ENCODE measurements at regions not wholly inside any gene's neighbourhood (a gene's known extent, or its start where the extent isn't known, plus 50 kb on each side); places are given as distances from the start of the nearest gene placed in this dataset.
"Not testable (repeated sequence)": the region's sequence is repeated elsewhere in the genome, so short reads cannot be mapped to it uniquely, and the experiment has no call there.

DNA sequence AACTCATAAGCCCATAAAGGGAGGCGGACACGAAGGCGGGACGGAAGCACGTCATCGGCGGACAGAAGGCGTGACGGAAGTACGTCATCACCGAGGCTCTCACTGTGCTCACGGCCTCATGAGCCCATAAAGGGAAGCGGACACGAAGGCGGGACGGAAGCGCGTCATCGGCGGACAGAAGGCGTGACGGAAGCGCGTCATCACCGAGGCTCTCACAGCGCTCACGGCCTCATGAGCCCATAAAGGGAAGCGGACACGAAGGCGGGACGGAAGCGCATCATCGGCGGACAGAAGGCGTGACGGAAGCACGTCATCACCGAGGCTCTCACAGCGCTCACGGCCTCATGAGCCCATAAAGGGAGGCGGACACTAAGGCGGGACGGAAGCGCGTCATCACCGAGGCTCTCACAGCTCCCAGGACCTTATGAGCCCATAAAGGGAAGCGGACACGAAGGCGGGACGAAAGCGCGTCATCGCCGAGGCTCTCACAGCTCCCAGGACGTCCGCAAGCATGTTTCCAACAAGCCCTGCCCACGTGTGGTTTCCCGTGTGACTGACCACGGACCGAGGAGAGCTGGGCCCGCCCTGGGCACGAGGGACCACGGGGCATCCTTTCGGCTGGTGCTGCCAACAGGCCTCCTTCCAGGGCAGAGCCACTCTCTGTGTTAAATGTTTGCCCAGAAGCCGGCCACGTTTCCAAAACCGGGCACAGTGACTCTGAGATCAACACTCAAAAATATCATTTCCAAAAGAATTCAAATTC is 182.7 kb upstream of the SALL3 start:
- DNase-seq (no peak), ATAC-seq (no peak)
- H3K36me3 ChIP-seq, result no peaks in the 10 kb centered on the region
- no peak overlapping the region for H3K27ac ChIP-seq
- H3K27me3 ChIP-seq (ENCODE audit: low read depth), result no peaks in the 10 kb centered on the region
- no peaks in the 10 kb centered on the region for H3K9me3 ChIP-seq
- intact Hi-C loops (cut with DNase I), result no loop called here
- no peaks in the 10 kb centered on the region for H3K4me1 ChIP-seq
- TF ChIP-seq, protein P1, sequence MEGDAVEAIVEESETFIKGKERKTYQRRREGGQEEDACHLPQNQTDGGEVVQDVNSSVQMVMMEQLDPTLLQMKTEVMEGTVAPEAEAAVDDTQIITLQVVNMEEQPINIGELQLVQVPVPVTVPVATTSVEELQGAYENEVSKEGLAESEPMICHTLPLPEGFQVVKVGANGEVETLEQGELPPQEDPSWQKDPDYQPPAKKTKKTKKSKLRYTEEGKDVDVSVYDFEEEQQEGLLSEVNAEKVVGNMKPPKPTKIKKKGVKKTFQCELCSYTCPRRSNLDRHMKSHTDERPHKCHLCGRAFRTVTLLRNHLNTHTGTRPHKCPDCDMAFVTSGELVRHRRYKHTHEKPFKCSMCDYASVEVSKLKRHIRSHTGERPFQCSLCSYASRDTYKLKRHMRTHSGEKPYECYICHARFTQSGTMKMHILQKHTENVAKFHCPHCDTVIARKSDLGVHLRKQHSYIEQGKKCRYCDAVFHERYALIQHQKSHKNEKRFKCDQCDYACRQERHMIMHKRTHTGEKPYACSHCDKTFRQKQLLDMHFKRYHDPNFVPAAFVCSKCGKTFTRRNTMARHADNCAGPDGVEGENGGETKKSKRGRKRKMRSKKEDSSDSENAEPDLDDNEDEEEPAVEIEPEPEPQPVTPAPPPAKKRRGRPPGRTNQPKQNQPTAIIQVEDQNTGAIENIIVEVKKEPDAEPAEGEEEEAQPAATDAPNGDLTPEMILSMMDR (IDR thresholded peaks at IDR 0.05), result no peak
- H3K4me3 ChIP-seq, result no peak overlapping the region

DNA sequence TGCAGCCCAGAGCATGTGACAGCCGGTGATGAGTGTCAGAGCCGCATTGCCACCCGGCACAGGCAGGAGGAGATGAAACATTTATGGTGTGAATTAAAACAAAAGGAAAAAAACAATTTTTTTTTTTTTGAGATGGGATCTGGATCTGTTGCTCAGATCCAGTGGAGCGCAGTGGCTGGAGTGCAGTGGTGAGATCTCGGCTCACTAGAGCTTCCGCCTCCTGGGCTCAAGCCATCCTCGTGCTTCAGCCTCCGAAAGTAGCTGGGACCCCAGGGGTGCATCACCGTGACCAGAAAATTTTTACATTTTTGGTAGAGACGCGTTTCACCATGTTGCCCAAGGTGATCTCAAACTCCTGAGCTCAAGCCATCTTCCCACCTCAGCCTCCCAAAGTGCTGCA is 182.1 kb upstream of the SALL3 start:
- Histone ChIP-seq H3K27ac (no peak overlapping the region), H3K4me1 (no peaks in the 10 kb centered on the region), H3K4me3 (no peak overlapping the region), H3K36me3 (no peaks in the 10 kb centered on the region), H3K9me3 (no peaks in the 10 kb centered on the region), H3K27me3 (ENCODE audit: low read depth) (no peaks in the 10 kb centered on the region)
- DNase-seq (no peak), ATAC-seq (no peak)
- TF ChIP-seq, protein P1 (IDR thresholded peaks at IDR 0.05), result no peak
- intact Hi-C loops (cut with DNase I), result no loop called here

DNA sequence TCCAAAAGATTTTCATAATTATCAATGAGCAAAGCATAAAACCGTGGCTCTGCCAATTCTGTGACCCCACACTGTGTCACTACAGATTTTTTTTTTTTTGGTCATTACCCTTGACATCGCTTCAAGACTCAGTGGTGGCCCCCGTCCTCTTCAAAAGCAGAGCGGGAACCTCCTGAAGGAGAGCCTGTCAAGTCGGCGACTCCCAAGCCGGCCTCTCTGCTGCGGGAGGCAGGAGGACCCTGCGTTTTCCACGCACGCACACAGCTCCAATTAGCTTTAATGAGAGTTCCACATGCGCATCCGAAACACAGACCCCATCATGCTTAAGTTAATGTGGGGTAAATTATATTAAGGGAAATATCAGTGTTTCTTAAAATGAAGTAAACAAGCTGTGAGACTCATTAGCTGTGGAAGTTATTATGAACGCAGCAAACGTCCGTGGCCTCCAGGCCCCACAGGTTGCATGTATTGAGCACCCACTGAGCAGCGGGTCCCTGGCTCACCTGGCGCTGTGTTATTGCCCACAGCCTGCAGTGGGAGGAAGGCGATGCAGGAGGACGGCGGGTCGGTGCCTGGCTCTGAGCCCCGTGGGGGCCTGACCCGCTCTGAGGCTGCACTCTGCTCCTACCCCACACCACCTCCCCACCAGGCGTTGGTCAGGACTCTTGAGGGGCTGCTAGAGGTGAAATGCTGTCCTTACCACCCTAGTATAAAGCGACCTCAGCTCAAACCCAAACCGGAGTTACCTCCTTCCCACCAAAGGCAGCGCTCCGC is 181.0 kb upstream of the SALL3 start:
- H3K4me3 ChIP-seq, result no peak overlapping the region
- no peak for DNase-seq
- no peaks in the 10 kb centered on the region for H3K9me3 ChIP-seq
- TF ChIP-seq, protein P1 (IDR thresholded peaks at IDR 0.05), result no peak
- H3K36me3 ChIP-seq, result no peaks in the 10 kb centered on the region
- no peaks in the 10 kb centered on the region for H3K4me1 ChIP-seq
- no peaks in the 10 kb centered on the region for H3K27me3 ChIP-seq (ENCODE audit: low read depth)
- H3K27ac ChIP-seq, result no peak overlapping the region
- intact Hi-C loops (cut with DNase I), result no loop called here
- no peak for ATAC-seq

GRCh38 chr18:78799382-78800089 is 180.1 kb upstream of the SALL3 start:
- DNase-seq (no peak), ATAC-seq (no peak)
- H3K27ac ChIP-seq, result no peak overlapping the region
- no peaks in the 10 kb centered on the region for H3K36me3 ChIP-seq
- H3K4me3 ChIP-seq, result no peak overlapping the region
- no peaks in the 10 kb centered on the region for H3K9me3 ChIP-seq
- intact Hi-C loops (cut with DNase I), result no loop called here
- no peaks in the 10 kb centered on the region for H3K27me3 ChIP-seq (ENCODE audit: low read depth)
- H3K4me1 ChIP-seq, result no peaks in the 10 kb centered on the region
- TF ChIP-seq, protein P1 (IDR thresholded peaks at IDR 0.05), result no peak

GRCh38 chr18:78800102-78800851 is 179.3 kb upstream of the SALL3 start:
- ATAC-seq; DNase-seq; H3K36me3 ChIP-seq; H3K4me3 ChIP-seq; H3K27me3 ChIP-seq (ENCODE audit: low read depth); H3K4me1 ChIP-seq; H3K9me3 ChIP-seq; intact Hi-C loops (cut with DNase I); H3K27ac ChIP-seq: not testable (repeated sequence)

Data from lower lobe of right lung (tissue), 2 donors.